A549 (cell line): ENCODE measurements at regions not wholly inside any gene's neighbourhood (a gene's known extent, or its start where the extent isn't known, plus 50 kb on each side); places are given as distances from the start of the nearest gene placed in this dataset.

Experiments used
- ATAC-seq, 2 experiments: fragments of 200-7000 bp in 1 of 2; fragments of >200 bp in 1 of 2; cut with Nextera tagmentation in 1 of 2; cut with Tn5 transposase in 1 of 2; 3 replicates each; pipeline versions ENCODE4 v1.8.0 to v1.9.1; 2018 to 2020; ENCODE audit warnings: mild to moderate bottlenecking in 1 of 2, moderate library complexity in 1 of 2
- CTCF ChIA-PET: fragments of 300-600 bp; sonication (Branson Sonifier 250); formaldehyde crosslinking; extraction: SDS; loops from one replicate; lab custom pipeline; 2021; ENCODE audit warnings: antibody characterized with exemption, inconsistent platforms; lab: Yijun Ruan, JAX
- POLR2A ChIA-PET: fragments of 350-600 bp; formaldehyde crosslinking; extraction: SDS; loops from one replicate; lab custom pipeline; 2021; ENCODE audit warnings: antibody characterized with exemption, inconsistent platforms; lab: Yijun Ruan, JAX
- DNase-seq, 2 experiments: peaks; one replicate each; pipeline versions ENCODE4 v3.0.0 to v3.0.0-alpha.2; 2011 to 2016; ENCODE audit warnings: low read depth in 1 of 2, low spot score in 1 of 2
- FAIRE-seq: peaks from 2 replicates; lab custom pipeline; 2011; peaks lifted over from hg19 to GRCh38; lab: Jason Lieb, UNC
- H3K27ac ChIP-seq, 2 experiments: fragments of >200 bp; sonication (Bioruptor Twin); formaldehyde crosslinking; 3 replicates each; pipeline ENCODE4 v1.5.1; 2016 to 2017
- H3K4me1 ChIP-seq: fragments of >200 bp; sonication (Bioruptor Twin); formaldehyde crosslinking; 3 replicates; pipeline ENCODE4 v1.6.1; 2016
- H3K4me2 ChIP-seq: fragments of >200 bp; sonication (Bioruptor Twin); formaldehyde crosslinking; 3 replicates; pipeline ENCODE4 v1.6.1; 2016
- H3K4me3 ChIP-seq: fragments of >200 bp; sonication (Bioruptor Twin); formaldehyde crosslinking; 3 replicates; pipeline ENCODE4 v1.5.1; 2016
- H3K9me3 ChIP-seq: fragments of >200 bp; sonication (Bioruptor Twin); formaldehyde crosslinking; 3 replicates; pipeline ENCODE4 v1.6.1; 2016
- ATOH8 ChIP-seq: fragments of 250-450 bp; sonication (Bioruptor Pico); IDR thresholded peaks from 2 replicates; pipeline ENCODE4 v1.5.0; 2020; ENCODE audit warnings: low read depth, mild to moderate bottlenecking, moderate library complexity
- BCL3 ChIP-seq: fragments of >200 bp; sonication (Bioruptor Twin); formaldehyde crosslinking; IDR thresholded peaks from 3 replicates; pipeline ENCODE4 v1.6.1; 2016
- CBX2 ChIP-seq: fragments of 200-600 bp; sonication (generic); IDR thresholded peaks from 2 replicates; pipeline ENCODE4 v1.6.1; 2016; ENCODE audit warnings: low read depth, mild to moderate bottlenecking, borderline replicate concordance
- CTCF ChIP-seq: fragments of >200 bp; sonication (Bioruptor Twin); formaldehyde crosslinking; IDR thresholded peaks from 3 replicates; pipeline ENCODE4 v1.5.1; 2016
- E2F6 ChIP-seq: IDR thresholded peaks from 2 replicates; pipeline ENCODE4 v1.6.1; 2012; ENCODE audit warnings: low read depth, borderline replicate concordance
- EHF ChIP-seq: fragments of 250-450 bp; sonication (Bioruptor Pico); IDR thresholded peaks from 2 replicates; pipeline ENCODE4 v1.5.0; 2020; ENCODE audit warnings: mild to moderate bottlenecking
- FOSB ChIP-seq: fragments of 250-450 bp; sonication (Bioruptor Pico); IDR thresholded peaks from 2 replicates; pipeline ENCODE4 v1.5.0; 2020; ENCODE audit warnings: mild to moderate bottlenecking, moderate library complexity
- HOXA7 ChIP-seq: fragments of 250-450 bp; sonication (Bioruptor Pico); IDR thresholded peaks from 2 replicates; pipeline ENCODE4 v1.5.0; 2020; ENCODE audit warnings: mild to moderate bottlenecking, moderate library complexity
- JUN ChIP-seq, 2 experiments: fragments of >200 bp; sonication (Bioruptor Twin); formaldehyde crosslinking; IDR thresholded peaks; 2 replicates in 1 of 2; 3 replicates in 1 of 2; pipeline ENCODE4 v1.6.1; 2016 to 2017
- MAFK ChIP-seq: fragments of 450-650 bp; IDR thresholded peaks from 2 replicates; pipeline ENCODE4 v1.6.1; 2014; ENCODE audit not compliant: partially characterized antibody
- MAX ChIP-seq: IDR thresholded peaks from 2 replicates; pipeline ENCODE4 v1.6.1; 2012
- MAZ ChIP-seq: fragments of 150-350 bp; IDR thresholded peaks from 2 replicates; pipeline ENCODE4 v1.6.1; 2014; ENCODE audit warnings: antibody characterized with exemption, low read depth, low read length, borderline replicate concordance
- PBX3 ChIP-seq: IDR thresholded peaks from 2 replicates; pipeline ENCODE4 v1.6.1; 2012
- REST ChIP-seq: fragments of 200-600 bp; sonication (generic); IDR thresholded peaks from 2 replicates; pipeline ENCODE4 v1.6.1; 2016; ENCODE audit warnings: antibody characterized with exemption, mild to moderate bottlenecking, moderate library complexity
- SMC3 ChIP-seq: fragments of >200 bp; sonication (Bioruptor Twin); formaldehyde crosslinking; IDR thresholded peaks from 3 replicates; pipeline ENCODE4 v1.6.1; 2018; ENCODE audit warnings: inconsistent platforms
- TFCP2L1 ChIP-seq: fragments of 250-450 bp; sonication (Bioruptor Pico); IDR thresholded peaks from 2 replicates; pipeline ENCODE4 v1.5.0; 2021; ENCODE audit warnings: mild to moderate bottlenecking
- TP53 ChIP-seq: fragments of 250-450 bp; sonication (Bioruptor Pico); IDR thresholded peaks from 2 replicates; pipeline ENCODE4 v1.5.0; 2021; ENCODE audit warnings: mild to moderate bottlenecking, moderate library complexity
- ZC3H11A ChIP-seq: fragments of 450-650 bp; IDR thresholded peaks from 2 replicates; pipeline ENCODE4 v1.6.1; 2014; ENCODE audit warnings: antibody characterized with exemption, mild to moderate bottlenecking
- ZFP36 ChIP-seq: fragments of 450-650 bp; IDR thresholded peaks from 2 replicates; pipeline ENCODE4 v1.6.1; 2014; ENCODE audit warnings: borderline replicate concordance; ENCODE audit not compliant: partially characterized antibody
- ZNF302 ChIP-seq: fragments of 250-450 bp; sonication (Bioruptor Pico); IDR thresholded peaks from 2 replicates; pipeline ENCODE4 v1.9.0; 2021; ENCODE audit warnings: inconsistent platforms, mild to moderate bottlenecking, moderate library complexity
- WGBS: methylation state at CpG from one replicate; pipeline ENCODE4 v1.1.6; 2017; ENCODE audit errors: missing lambda C conversion rate; 5-methylcytosine and 5-hydroxymethylcytosine counted together

GRCh38 chr4:41380511-41381157 is 123.9 kb downstream of the UCHL1 start (continued):
- no peak for TF ChIP-seq EHF (CRISPR knock-in tag)
- TF ChIP-seq MAFK = no peak
- no peak for TF ChIP-seq BCL3
- TF ChIP-seq MAX = no peak
- TF ChIP-seq E2F6 = no peak
- TF ChIP-seq, all 56 proteins: peak for 0

- no peaks in the 10 kb centered on the region for H3K9me3 ChIP-seq
- WGBS = 72% methylated on average over 3 of the region's 3 CpGs
- CTCF ChIA-PET = no interaction called here
- TF ChIP-seq TP53 (CRISPR knock-in tag) (no peak), REST (no peak), HOXA7 (no peak), ATOH8 (CRISPR knock-in tag) (no peak), SMC3 (no peak), CTCF (no peak), ZFP36 (no peak), FOSB (CRISPR knock-in tag) (no peak), ZC3H11A (no peak), TFCP2L1 (CRISPR knock-in tag) (no peak), CBX2 (no peak), JUN (IDR thresholded peaks at IDR 0.05) (no peak), PBX3 (no peak), ZNF302 (CRISPR knock-in tag) (no peak), MAZ (no peak)
- peaks cover 36% of the 10 kb centered on the region for H3K4me1 ChIP-seq
- no peak overlapping the region for H3K4me2 ChIP-seq
- ATAC-seq (peak in 1 of 2 experiments; percentile 20; a peak in 1 of 6 replicates), DNase-seq (no peak), FAIRE-seq (no peak)
- POLR2A ChIA-PET = no interaction called here
- H3K4me3 ChIP-seq = no peak overlapping the region
- no peak overlapping the region for H3K27ac ChIP-seq
These were observed 124.7 kb downstream of the UCHL1 start for GRCh38 chr4:41381384-41381783.
